Stimulated activated memory B cell treated with anti-CD40 and anti-IgM and Interleukin-4, amounts not matched to agents 10 μg/mL and 1 μg/mL and 100 μg/mL, for 72 hours (primary cell): ENCODE measurements at regions not wholly inside any gene's neighbourhood (a gene's known extent, or its start where the extent isn't known, plus 50 kb on each side); places are given as distances from the start of the nearest gene placed in this dataset.

Experiments used
- ATAC-seq: fragments of 150-1000 bp; cut with Tn5 transposase; 2 replicates; pipeline ENCODE4 v1.10.0; 2021
- H3K27ac Mint-ChIP-seq: one replicate; pipeline ENCODE4 v1.8.0; 2022; ENCODE audit warnings: mild to moderate bottlenecking, mixed read lengths
- H3K27me3 Mint-ChIP-seq: one replicate; pipeline ENCODE4 v1.8.0; 2022; ENCODE audit warnings: mixed read lengths
- H3K36me3 Mint-ChIP-seq: one replicate; pipeline ENCODE4 v1.8.0; 2022; ENCODE audit warnings: mixed read lengths
- H3K4me1 Mint-ChIP-seq: one replicate; pipeline ENCODE4 v1.8.0; 2022; ENCODE audit warnings: mixed read lengths
- H3K4me3 Mint-ChIP-seq: one replicate; pipeline ENCODE4 v1.8.0; 2022; ENCODE audit warnings: mild to moderate bottlenecking, moderate library complexity, mixed read lengths
- H3K9me3 Mint-ChIP-seq: one replicate; pipeline ENCODE4 v1.8.0; 2022; ENCODE audit warnings: mixed read lengths

GRCh38 chr11:79940165-79940564 is 499.3 kb upstream of the TENM4 start:
- no peaks in the 10 kb centered on the region for H3K27me3 Mint-ChIP-seq
- H3K36me3 Mint-ChIP-seq: no peaks in the 10 kb centered on the region
- no peak for ATAC-seq
- H3K27ac Mint-ChIP-seq: no peak overlapping the region
- no peak overlapping the region for H3K4me3 Mint-ChIP-seq
- peaks cover 7% of the 10 kb centered on the region for H3K9me3 Mint-ChIP-seq
- no peaks in the 10 kb centered on the region for H3K4me1 Mint-ChIP-seq

DNA sequence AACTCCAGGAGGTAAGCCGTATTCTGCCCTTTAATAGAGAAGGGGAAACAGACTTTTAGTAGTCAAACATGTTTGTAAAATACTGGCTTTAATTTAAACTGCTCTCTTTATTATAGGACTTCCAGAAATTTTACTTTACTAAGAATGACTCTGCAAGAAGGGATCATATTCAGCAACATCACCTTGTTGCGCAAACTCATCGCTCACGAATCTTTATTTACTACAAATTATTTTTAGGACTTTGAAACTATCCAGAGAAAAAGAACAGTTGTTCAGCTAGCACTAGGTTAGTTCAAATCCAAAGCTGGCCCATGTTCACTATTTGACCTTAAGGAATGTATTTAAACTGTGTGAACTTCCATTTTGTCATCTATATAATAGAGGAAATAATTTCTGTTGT is 498.3 kb upstream of the TENM4 start:
- H3K4me3 Mint-ChIP-seq: no peak overlapping the region
- H3K27ac Mint-ChIP-seq: no peak overlapping the region
- H3K36me3 Mint-ChIP-seq: no peaks in the 10 kb centered on the region
- H3K27me3 Mint-ChIP-seq: no peaks in the 10 kb centered on the region
- ATAC-seq: no peak
- no peaks in the 10 kb centered on the region for H3K4me1 Mint-ChIP-seq
- H3K9me3 Mint-ChIP-seq: peaks cover 9% of the 10 kb centered on the region

- Mint-ChIP-seq H3K36me3 (no peaks in the 10 kb centered on the region), H3K9me3 (peaks cover 9% of the 10 kb centered on the region), H3K4me3 (no peak overlapping the region), H3K27ac (no peak overlapping the region), H3K27me3 (no peaks in the 10 kb centered on the region), H3K4me1 (no peaks in the 10 kb centered on the region)
- no peak for ATAC-seq
These were observed 497.0 kb upstream of the TENM4 start for GRCh38 chr11:79937676-79938334.

GRCh38 chr11:79932612-79933011 is 491.8 kb upstream of the TENM4 start:
- Mint-ChIP-seq H3K4me1 (no peaks in the 10 kb centered on the region), H3K4me3 (no peak overlapping the region), H3K27me3 (no peaks in the 10 kb centered on the region), H3K9me3 (peaks cover 7% of the 10 kb centered on the region), H3K27ac (no peak overlapping the region), H3K36me3 (no peaks in the 10 kb centered on the region)
- ATAC-seq: no peak

GRCh38 chr11:79931692-79932091 is 490.9 kb upstream of the TENM4 start:
- ATAC-seq: no peak
- H3K27me3 Mint-ChIP-seq: no peaks in the 10 kb centered on the region
- peaks cover 7% of the 10 kb centered on the region for H3K9me3 Mint-ChIP-seq
- H3K4me3 Mint-ChIP-seq: no peak overlapping the region
- H3K36me3 Mint-ChIP-seq: no peaks in the 10 kb centered on the region
- no peaks in the 10 kb centered on the region for H3K4me1 Mint-ChIP-seq
- H3K27ac Mint-ChIP-seq: no peak overlapping the region

- Mint-ChIP-seq H3K27ac (no peak overlapping the region), H3K36me3 (no peaks in the 10 kb centered on the region), H3K4me3 (no peak overlapping the region), H3K4me1 (no peaks in the 10 kb centered on the region), H3K27me3 (no peaks in the 10 kb centered on the region), H3K9me3 (peaks cover 12% of the 10 kb centered on the region)
- no peak for ATAC-seq
These were observed 485.9 kb upstream of the TENM4 start for GRCh38 chr11:79926707-79927106.

DNA sequence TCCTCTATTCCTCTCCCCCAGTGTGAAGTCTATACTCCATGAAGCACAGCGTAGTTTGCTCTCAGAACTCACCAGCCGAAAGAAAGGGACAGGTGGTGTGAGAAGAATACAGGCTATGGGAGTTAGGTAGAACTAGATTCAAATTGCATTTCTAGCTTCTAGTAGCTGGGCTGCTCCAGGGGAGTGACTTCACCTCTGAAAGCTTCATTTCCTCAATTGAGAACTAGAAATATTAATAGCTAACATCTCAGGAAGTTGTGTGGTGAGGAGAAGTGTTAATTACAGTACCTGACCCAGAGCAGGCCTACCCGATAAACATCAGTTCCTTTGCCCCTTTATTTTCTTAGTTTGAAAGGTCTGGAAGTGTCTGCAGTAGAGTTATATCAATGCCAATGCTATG is 484.7 kb upstream of the TENM4 start:
- Mint-ChIP-seq H3K4me1 (no peaks in the 10 kb centered on the region), H3K27ac (no peak overlapping the region), H3K36me3 (no peaks in the 10 kb centered on the region), H3K27me3 (no peaks in the 10 kb centered on the region), H3K4me3 (no peak overlapping the region), H3K9me3 (peaks cover 8% of the 10 kb centered on the region)
- ATAC-seq: peak; percentile 41

DNA sequence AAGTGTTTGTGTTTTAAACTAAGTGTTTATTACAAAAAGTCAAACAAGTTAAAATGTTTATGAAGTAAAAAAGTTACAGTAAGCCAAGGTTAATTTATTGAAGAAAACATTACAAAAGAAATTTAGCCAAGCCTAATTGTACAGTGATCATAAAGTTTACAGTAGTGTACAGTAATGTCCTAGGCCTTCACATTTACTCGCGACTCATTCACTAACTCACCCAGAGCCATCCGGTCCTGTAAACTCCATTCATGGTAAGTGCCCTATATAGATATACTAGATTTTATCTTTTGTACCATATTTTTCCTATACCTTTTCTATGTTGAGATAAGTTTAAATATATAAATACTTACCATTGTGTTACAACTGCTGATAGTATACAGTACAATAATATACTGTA is 481.8 kb upstream of the TENM4 start:
- Mint-ChIP-seq H3K9me3 (peaks cover 8% of the 10 kb centered on the region), H3K4me3 (no peak overlapping the region), H3K27me3 (no peaks in the 10 kb centered on the region), H3K27ac (no peak overlapping the region), H3K4me1 (no peaks in the 10 kb centered on the region), H3K36me3 (no peaks in the 10 kb centered on the region)
- ATAC-seq: no peak

- H3K4me1 Mint-ChIP-seq: no peaks in the 10 kb centered on the region
- no peak overlapping the region for H3K4me3 Mint-ChIP-seq
- peaks cover 8% of the 10 kb centered on the region for H3K9me3 Mint-ChIP-seq
- no peaks in the 10 kb centered on the region for H3K36me3 Mint-ChIP-seq
- H3K27me3 Mint-ChIP-seq: no peaks in the 10 kb centered on the region
- ATAC-seq: no peak
- H3K27ac Mint-ChIP-seq: no peak overlapping the region
These were observed 479.6 kb upstream of the TENM4 start for GRCh38 chr11:79920480-79920879.

DNA sequence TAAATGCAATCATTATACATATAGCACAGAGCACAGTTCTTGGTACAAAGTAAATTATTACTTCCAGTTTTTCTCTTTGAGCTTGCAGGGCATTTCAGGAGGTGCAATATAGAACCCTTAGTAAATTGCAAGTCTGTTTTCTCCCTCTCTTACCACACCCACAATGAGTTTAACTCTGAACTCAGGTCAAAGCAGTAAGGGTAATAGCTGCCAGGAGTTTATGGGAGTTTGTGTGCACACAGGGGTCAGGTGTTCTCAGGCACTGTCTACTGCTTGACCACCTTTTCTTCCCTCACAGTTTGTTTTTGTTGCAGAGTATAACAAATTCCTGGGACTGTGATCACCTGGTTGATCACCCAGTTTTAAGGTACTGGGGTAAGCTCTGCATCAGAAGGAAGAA is 478.5 kb upstream of the TENM4 start:
- Mint-ChIP-seq H3K4me1 (no peaks in the 10 kb centered on the region), H3K9me3 (peaks cover 8% of the 10 kb centered on the region), H3K4me3 (no peak overlapping the region), H3K27me3 (no peaks in the 10 kb centered on the region), H3K27ac (no peak overlapping the region), H3K36me3 (no peaks in the 10 kb centered on the region)
- no peak for ATAC-seq

GRCh38 chr11:79918846-79919245 is 478.0 kb upstream of the TENM4 start:
- Mint-ChIP-seq H3K4me1 (no peaks in the 10 kb centered on the region), H3K36me3 (no peaks in the 10 kb centered on the region), H3K27ac (no peak overlapping the region), H3K9me3 (peaks cover 5% of the 10 kb centered on the region), H3K4me3 (no peak overlapping the region), H3K27me3 (no peaks in the 10 kb centered on the region)
- no peak for ATAC-seq

- ATAC-seq: no peak
- Mint-ChIP-seq H3K4me3 (no peak overlapping the region), H3K9me3 (peaks cover 2% of the 10 kb centered on the region), H3K36me3 (no peaks in the 10 kb centered on the region), H3K27ac (no peak overlapping the region), H3K27me3 (no peaks in the 10 kb centered on the region), H3K4me1 (no peaks in the 10 kb centered on the region)
These were observed 465.3 kb upstream of the TENM4 start for GRCh38 chr11:79906164-79906563.

DNA sequence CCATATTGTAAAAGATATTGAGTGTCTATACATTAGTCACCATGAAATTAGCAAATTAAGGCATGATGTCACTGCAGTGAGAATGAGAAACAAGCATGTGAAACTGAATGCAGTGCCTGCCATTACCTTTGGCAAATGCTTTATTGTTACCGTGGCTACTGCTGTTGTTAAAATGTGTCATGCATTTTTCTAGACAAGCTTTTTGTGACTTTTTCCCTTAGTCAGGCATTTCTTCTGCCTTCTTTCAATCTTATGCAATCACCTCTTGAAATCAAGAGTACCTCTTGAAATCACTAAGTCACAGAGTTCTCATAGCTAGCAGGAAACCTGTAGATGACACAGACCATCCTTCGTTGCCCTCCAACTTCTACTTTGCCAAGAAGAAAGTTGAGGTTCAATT is 461.7 kb upstream of the TENM4 start:
- H3K36me3 Mint-ChIP-seq: no peaks in the 10 kb centered on the region
- ATAC-seq: no peak
- H3K27ac Mint-ChIP-seq: no peak overlapping the region
- H3K27me3 Mint-ChIP-seq: no peaks in the 10 kb centered on the region
- no peaks in the 10 kb centered on the region for H3K4me1 Mint-ChIP-seq
- H3K9me3 Mint-ChIP-seq: peaks cover 6% of the 10 kb centered on the region
- H3K4me3 Mint-ChIP-seq: no peak overlapping the region

DNA sequence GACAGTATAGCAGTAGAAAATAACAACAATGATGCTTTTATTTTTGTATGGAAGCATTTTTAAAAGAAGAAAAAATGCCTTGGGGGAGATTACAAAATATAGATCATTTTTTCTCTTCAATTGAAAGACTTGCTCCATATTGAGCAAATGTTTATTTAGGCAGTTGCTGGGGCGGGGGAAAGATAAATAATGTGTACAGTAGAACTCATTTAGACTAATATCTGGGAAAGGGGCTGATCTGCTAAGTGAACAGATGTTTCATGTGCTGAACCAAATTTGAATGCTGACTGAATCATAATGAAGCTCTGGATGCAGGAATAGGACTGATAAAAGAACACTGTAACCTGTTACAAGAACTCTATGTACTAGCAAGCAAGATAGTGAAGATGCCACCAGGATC is 457.1 kb upstream of the TENM4 start:
- no peak for ATAC-seq
- Mint-ChIP-seq H3K36me3 (no peaks in the 10 kb centered on the region), H3K4me1 (no peaks in the 10 kb centered on the region), H3K27me3 (no peaks in the 10 kb centered on the region), H3K9me3 (peaks cover 6% of the 10 kb centered on the region), H3K4me3 (no peak overlapping the region), H3K27ac (no peak overlapping the region)

DNA sequence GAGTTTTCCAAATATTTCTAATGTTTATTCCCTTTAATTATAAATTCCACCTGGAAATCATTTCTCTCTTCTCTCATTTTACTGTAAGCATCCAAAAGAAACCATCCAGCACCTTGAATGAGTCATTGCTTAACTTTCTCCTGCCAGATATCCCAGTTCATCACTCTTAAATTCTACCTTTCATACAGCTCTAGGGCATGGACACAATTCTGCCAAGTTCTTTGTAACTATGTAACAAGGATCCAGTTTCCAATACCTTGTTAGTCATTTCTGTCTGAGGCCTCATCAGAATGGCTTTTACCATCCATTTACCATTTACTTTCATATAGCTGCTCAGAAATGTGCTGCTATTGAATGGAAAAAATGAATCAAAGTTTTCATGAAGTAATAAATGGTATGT is 455.4 kb upstream of the TENM4 start:
- peaks cover 6% of the 10 kb centered on the region for H3K9me3 Mint-ChIP-seq
- no peak overlapping the region for H3K4me3 Mint-ChIP-seq
- H3K36me3 Mint-ChIP-seq: no peaks in the 10 kb centered on the region
- H3K27ac Mint-ChIP-seq: no peak overlapping the region
- no peaks in the 10 kb centered on the region for H3K4me1 Mint-ChIP-seq
- no peaks in the 10 kb centered on the region for H3K27me3 Mint-ChIP-seq
- no peak for ATAC-seq

GRCh38 chr11:79894111-79894510 is 453.3 kb upstream of the TENM4 start:
- Mint-ChIP-seq H3K9me3 (no peaks in the 10 kb centered on the region), H3K27ac (no peak overlapping the region), H3K4me1 (no peaks in the 10 kb centered on the region), H3K36me3 (no peaks in the 10 kb centered on the region), H3K27me3 (no peaks in the 10 kb centered on the region), H3K4me3 (no peak overlapping the region)
- no peak for ATAC-seq

DNA sequence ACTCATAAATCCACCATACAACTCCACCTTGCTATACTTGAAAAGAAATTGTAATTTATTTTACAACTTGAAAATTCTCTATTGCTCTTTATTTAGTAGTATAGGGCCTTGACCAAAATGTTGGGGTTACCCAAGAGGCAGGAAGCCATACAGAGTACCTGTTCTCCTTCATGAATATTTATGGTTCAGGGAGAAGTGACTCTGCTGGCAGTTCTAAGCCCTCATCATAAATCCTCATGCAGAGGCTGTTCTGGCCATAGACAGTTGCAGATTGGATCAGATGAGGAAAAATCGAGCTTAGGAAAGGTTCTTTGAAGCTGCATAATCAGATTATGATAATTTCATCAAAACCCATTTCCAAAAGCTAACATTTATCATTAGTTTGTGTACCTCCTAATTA is 449.4 kb upstream of the TENM4 start:
- H3K27me3 Mint-ChIP-seq: no peaks in the 10 kb centered on the region
- no peak overlapping the region for H3K27ac Mint-ChIP-seq
- no peaks in the 10 kb centered on the region for H3K4me1 Mint-ChIP-seq
- H3K9me3 Mint-ChIP-seq: no peaks in the 10 kb centered on the region
- ATAC-seq: no peak
- H3K4me3 Mint-ChIP-seq: no peak overlapping the region
- no peaks in the 10 kb centered on the region for H3K36me3 Mint-ChIP-seq
